MCF 10A (cell line): ENCODE measurements at regions not wholly inside any gene's neighbourhood (a gene's known extent, or its start where the extent isn't known, plus 50 kb on each side); places are given as distances from the start of the nearest gene placed in this dataset.

Source experiments
- BruUV-seq: library from RNA; stranded (reverse); fragments of 400-500 nt; replicated peaks from 2 replicates; lab custom pipeline; 2021; lab: Mats Ljungman, UMichigan
- CTCF ChIA-PET: fragments of 300-600 bp; sonication (Branson Sonifier 250); formaldehyde crosslinking; extraction: SDS; loops from one replicate; lab custom pipeline; 2021; ENCODE audit warnings: antibody characterized with exemption, inconsistent platforms; lab: Yijun Ruan, JAX
- POLR2A ChIA-PET: fragments of 300-600, 350-650 bp; sonication (Branson Sonifier 250); formaldehyde crosslinking; extraction: SDS; loops from one replicate; lab custom pipeline; 2020; ENCODE audit warnings: antibody characterized with exemption, inconsistent platforms; lab: Yijun Ruan, JAX
- DNase-seq: peaks from one replicate; pipeline ENCODE4 v3.0.0-alpha.2; 2018; ENCODE audit not compliant: unreplicated experiment
- H3K27ac Mint-ChIP-seq: one replicate; pipeline ENCODE4 v1.8.0; 2022; ENCODE audit warnings: mild to moderate bottlenecking, low read depth, mixed read lengths; ENCODE audit not compliant: unreplicated experiment
- H3K27me3 Mint-ChIP-seq: one replicate; pipeline ENCODE4 v1.8.0; 2022; ENCODE audit warnings: mixed read lengths; ENCODE audit not compliant: insufficient read depth, unreplicated experiment
- H3K36me3 Mint-ChIP-seq: one replicate; pipeline ENCODE4 v1.8.0; 2022; ENCODE audit warnings: mild to moderate bottlenecking, moderate library complexity, mixed read lengths; ENCODE audit not compliant: insufficient read depth, unreplicated experiment
- H3K4me1 Mint-ChIP-seq: one replicate; pipeline ENCODE4 v1.8.0; 2022; ENCODE audit warnings: mixed read lengths; ENCODE audit not compliant: insufficient read depth, unreplicated experiment
- H3K4me3 Mint-ChIP-seq: one replicate; pipeline ENCODE4 v1.8.0; 2022; ENCODE audit warnings: mild to moderate bottlenecking, moderate library complexity, mixed read lengths; ENCODE audit not compliant: unreplicated experiment
- H3K9me3 Mint-ChIP-seq: one replicate; pipeline ENCODE4 v1.8.0; 2022; ENCODE audit warnings: mixed read lengths; ENCODE audit not compliant: unreplicated experiment
- CTCF ChIP-seq: fragments of 200-600 bp; IDR thresholded peaks from one replicate; pipeline ENCODE4 v1.8.0; 2022; ENCODE audit warnings: antibody characterized with exemption, mild to moderate bottlenecking; ENCODE audit not compliant: unreplicated experiment
- intact Hi-C: fragments of 100-400 bp; cut with micrococcal nuclease; formaldehyde crosslinking; loops from 2 replicates; pipeline ENCODE4 v1.14.1; 2022

GRCh38 chr11:70624598-70624993 lies 226.3 kb downstream of the CTTN start:
- H3K36me3 Mint-ChIP-seq = peaks cover 6% of the 10 kb centered on the region
- BruUV-seq = no TSS peak
- intact Hi-C loops = no loop called here
- TF ChIP-seq CTCF = no peak
- H3K9me3 Mint-ChIP-seq = peaks cover 11% of the 10 kb centered on the region
- no peak overlapping the region for H3K27ac Mint-ChIP-seq
- H3K27me3 Mint-ChIP-seq = no peaks in the 10 kb centered on the region
- H3K4me1 Mint-ChIP-seq = no peaks in the 10 kb centered on the region
- POLR2A ChIA-PET = no interaction called here
- H3K4me3 Mint-ChIP-seq = no peak overlapping the region
- DNase-seq = no peak
- CTCF ChIA-PET = no interaction called here

- peaks cover 7% of the 10 kb centered on the region for H3K9me3 Mint-ChIP-seq
- intact Hi-C loops = no loop called here
Measured at GRCh38 chr11:70625051-70625450, 226.7 kb downstream of the CTTN start.

GRCh38 chr11:70625582-70626518 lies 227.5 kb downstream of the CTTN start:
- peaks cover 6% of the 10 kb centered on the region for H3K36me3 Mint-ChIP-seq
- H3K27me3 Mint-ChIP-seq = no peaks in the 10 kb centered on the region
- no peak for DNase-seq
- H3K9me3 Mint-ChIP-seq = peaks cover 7% of the 10 kb centered on the region
- intact Hi-C loops = no loop called here
- H3K4me1 Mint-ChIP-seq = no peaks in the 10 kb centered on the region
- BruUV-seq = no TSS peak
- CTCF ChIA-PET = no interaction called here
- H3K4me3 Mint-ChIP-seq = no peak overlapping the region
- no peak overlapping the region for H3K27ac Mint-ChIP-seq
- POLR2A ChIA-PET = no interaction called here
- no peak for TF ChIP-seq CTCF

More at GRCh38 chr11:70625051-70625450, 226.7 kb downstream of the CTTN start:
- Mint-ChIP-seq H3K27ac (no peak overlapping the region), H3K4me3 (no peak overlapping the region), H3K4me1 (no peaks in the 10 kb centered on the region), H3K27me3 (no peaks in the 10 kb centered on the region), H3K36me3 (peaks cover 6% of the 10 kb centered on the region)
- CTCF ChIA-PET = no interaction called here
- POLR2A ChIA-PET = no interaction called here
- TF ChIP-seq CTCF = no peak
- DNase-seq = no peak
- no TSS peak for BruUV-seq

- no peak overlapping the region for H3K27ac Mint-ChIP-seq
- BruUV-seq = no TSS peak
- H3K36me3 Mint-ChIP-seq = peaks cover 6% of the 10 kb centered on the region
- CTCF ChIA-PET = no interaction called here
- intact Hi-C loops = no loop called here
- no peak overlapping the region for H3K4me3 Mint-ChIP-seq
- no peak for DNase-seq
- H3K9me3 Mint-ChIP-seq = peaks cover 7% of the 10 kb centered on the region
- no peaks in the 10 kb centered on the region for H3K4me1 Mint-ChIP-seq
- no peaks in the 10 kb centered on the region for H3K27me3 Mint-ChIP-seq
- no peak for TF ChIP-seq CTCF
- POLR2A ChIA-PET = no interaction called here
Measured at GRCh38 chr11:70627219-70627618, 228.9 kb downstream of the CTTN start.
